ENCODE measurements at regions not wholly inside any gene's neighbourhood (a gene's known extent, or its start where the extent isn't known, plus 50 kb on each side); places are given as distances from the start of the nearest gene placed in this dataset.

DNA sequence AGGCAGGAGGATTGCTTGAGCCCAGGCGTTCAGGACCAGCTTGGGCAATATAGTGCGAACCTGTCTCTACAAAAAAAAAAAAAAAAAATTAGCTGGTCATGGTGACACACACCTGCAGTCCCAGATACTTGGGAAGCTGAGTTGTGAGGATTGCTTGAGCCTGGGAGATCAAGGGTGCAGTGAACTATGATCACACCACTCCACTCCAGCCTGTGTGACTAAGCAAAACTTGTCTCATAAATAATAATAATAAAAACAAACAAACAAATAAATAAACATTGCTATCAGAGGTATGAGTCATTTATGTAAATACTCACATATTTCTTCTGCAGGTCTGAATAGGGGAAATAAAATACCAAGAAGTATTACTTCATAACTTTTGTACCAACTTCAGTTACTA lies 1372.7 kb upstream of the AGA start:
- TF ChIP-seq, protein P1, sequence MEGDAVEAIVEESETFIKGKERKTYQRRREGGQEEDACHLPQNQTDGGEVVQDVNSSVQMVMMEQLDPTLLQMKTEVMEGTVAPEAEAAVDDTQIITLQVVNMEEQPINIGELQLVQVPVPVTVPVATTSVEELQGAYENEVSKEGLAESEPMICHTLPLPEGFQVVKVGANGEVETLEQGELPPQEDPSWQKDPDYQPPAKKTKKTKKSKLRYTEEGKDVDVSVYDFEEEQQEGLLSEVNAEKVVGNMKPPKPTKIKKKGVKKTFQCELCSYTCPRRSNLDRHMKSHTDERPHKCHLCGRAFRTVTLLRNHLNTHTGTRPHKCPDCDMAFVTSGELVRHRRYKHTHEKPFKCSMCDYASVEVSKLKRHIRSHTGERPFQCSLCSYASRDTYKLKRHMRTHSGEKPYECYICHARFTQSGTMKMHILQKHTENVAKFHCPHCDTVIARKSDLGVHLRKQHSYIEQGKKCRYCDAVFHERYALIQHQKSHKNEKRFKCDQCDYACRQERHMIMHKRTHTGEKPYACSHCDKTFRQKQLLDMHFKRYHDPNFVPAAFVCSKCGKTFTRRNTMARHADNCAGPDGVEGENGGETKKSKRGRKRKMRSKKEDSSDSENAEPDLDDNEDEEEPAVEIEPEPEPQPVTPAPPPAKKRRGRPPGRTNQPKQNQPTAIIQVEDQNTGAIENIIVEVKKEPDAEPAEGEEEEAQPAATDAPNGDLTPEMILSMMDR (IDR thresholded peaks at IDR 0.05; ENCODE audit: borderline replicate concordance, extremely low read depth, low read length, poor library complexity, severe bottlenecking) = no peak
- no peak for TF ChIP-seq EZH2 (IDR thresholded peaks at IDR 0.05; ENCODE audit: borderline replicate concordance, low read depth, low read length, severe bottlenecking)
